HG02642 (cell line): ENCODE measurements at regions not wholly inside any gene's neighbourhood (a gene's known extent, or its start where the extent isn't known, plus 50 kb on each side); places are given as distances from the start of the nearest gene placed in this dataset.

Experiments used
- ATAC-seq: cut with Tn5 transposase; IDR thresholded peaks from one replicate; pipeline ENCODE4 v1.9.1; 2021; ENCODE audit warnings: mild to moderate bottlenecking; ENCODE audit not compliant: unreplicated experiment, poor library complexity

DNA sequence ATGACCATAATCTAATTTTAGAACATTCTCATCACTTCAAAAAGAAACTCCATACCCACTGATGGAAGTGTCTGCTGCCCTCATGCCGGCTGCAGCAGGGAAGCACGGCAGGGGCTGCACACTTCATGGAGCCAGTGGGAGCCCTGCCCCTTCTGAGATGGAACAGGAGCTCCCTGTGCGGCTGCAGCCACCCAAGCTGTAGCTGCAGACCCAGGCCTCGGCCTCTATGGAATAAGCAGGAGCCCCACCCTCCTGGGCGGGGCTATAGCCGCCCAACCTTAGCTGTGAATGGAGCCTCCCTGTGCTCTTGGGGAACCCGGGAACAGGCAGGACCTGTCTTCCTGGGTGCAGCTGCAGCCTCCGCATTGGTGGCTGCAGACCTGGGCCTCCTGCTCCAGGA, 128.5 kb downstream of the NUDT12 start:
- ATAC-seq: no peak

GRCh38 chr5:103433211-103433610, 129.4 kb downstream of the NUDT12 start:
- no peak for ATAC-seq

- ATAC-seq: no peak
Observed at GRCh38 chr5:103428923-103429322, 133.7 kb downstream of the NUDT12 start.

DNA sequence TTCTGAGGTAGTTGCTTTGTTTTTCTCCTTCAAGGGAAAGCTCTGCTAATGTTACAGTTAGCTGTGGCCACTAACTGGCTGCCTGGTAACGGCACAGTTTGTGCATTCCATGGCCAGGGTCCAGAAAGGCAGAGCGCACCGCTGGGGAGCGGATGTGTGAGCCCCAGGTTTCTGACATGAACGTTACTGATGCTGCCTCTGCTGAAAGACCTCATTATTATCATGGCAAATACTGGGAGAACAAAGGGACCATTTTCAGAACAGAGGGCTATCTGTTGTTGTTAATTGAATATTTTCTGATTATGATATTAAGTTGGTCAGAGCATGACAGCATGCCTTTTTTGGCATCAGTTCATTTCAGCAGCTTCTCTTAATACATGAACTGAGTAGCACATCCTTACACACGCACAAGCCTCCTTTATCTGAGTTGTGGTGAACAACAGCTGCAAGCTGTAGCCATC, 134.1 kb downstream of the NUDT12 start:
- ATAC-seq: no peak

DNA sequence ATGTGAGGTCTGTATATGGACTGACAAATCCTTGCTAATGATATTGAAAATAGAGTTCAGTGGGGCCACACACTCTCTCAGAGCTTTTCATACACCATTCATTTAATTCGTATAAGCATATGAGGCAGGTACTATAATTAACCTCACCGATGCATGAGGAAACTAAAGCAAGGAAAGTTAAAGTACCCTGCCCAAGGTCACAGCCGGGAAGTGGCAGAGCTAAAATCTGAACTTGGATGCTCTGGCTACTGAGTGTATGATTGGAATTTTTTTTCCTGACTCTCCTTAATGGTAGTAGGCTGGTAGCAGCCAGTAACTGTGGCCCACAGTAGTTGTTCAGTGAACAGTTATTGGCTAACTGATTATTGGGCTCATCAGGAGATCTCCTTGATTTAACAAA, 135.3 kb downstream of the NUDT12 start:
- ATAC-seq: no peak

DNA sequence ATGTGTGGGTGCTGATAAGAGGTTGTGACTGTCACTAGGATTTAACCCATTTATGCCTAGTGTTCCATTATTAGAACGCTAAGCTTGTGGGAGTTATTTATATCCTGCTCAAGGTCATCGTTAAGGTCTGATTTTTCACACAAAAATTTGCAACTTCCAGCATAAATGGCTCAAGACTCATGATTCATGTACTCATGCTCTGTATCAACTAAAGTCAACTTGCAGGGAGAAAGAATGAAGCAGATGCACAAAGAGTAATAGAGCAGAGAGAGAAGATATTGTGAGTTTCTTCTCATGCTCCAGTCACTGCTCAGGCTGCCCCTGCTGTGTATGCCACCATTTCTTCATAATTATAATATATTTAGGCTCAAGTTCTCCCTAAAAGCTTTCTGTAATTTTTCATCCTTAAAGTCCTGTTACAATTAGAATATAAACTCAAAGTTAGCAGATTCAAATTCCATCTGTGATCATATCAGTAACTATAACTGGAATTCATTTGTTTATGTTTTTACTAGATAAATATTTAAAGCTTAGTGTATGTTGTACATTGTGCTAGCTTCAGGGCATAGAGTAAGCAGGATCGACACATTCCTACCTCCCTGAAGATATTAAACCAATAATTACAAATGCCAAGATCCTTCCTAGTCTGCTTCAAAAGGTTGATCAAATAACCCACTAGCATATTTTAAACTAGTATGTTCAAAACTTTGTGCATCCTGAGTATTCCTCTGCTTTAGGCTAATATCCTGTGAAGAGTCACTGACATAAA, 136.7 kb downstream of the NUDT12 start:
- no peak for ATAC-seq

DNA sequence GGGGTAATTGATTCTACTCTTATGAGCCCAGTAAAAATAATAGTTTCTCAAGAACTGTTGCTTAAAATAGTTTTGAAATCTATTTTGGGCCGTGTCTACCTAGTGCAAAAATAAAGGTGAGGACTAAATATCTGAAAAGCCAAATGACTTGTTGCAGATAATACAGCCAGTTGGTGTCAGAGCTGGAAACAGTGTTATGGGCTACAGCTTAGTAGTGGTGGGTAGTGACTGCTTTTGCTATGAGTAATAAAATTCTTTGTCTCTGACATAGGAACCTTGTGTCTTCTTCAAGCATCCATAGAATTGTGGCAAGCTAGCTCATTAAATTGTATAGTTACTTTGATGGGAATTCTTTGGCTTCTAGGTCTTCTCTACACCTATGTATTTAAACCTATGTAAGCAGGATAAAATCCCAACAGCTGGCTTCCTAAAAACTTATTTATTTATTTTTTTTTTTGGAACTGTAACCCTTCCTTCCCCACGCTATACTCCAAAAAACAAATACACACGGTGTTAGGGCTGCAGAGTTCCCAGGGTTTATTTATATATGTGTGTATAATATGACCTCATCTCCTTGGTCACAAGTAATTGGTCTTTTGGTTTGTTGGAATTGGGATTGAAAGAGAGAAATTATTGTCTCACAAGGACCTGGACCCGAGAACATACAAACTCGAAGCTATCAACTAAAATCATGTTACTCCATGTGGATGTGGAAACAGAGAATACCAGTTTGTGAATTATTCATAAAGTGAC, 138.0 kb downstream of the NUDT12 start:
- peak; percentile 60 for ATAC-seq

DNA sequence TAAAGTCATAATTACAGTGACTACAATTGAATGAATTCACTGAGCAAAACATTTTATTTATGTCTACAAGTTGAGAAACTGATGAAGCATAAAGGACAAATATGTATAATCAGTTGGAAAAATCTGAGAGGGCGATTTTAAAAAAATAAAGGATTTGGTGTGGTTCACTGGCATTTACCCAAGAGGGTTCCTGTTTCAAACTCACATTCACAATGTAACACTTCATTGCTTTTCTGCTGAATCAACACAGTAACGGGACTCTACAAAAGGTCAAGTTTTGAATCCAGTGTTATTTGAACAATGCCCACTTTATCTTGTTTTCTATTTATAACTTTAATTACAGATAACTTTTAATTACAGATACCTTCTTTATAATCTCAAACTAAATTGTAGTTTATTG, 138.6 kb downstream of the NUDT12 start:
- no peak for ATAC-seq

GRCh38 chr5:103422756-103423155, 139.8 kb downstream of the NUDT12 start:
- ATAC-seq: no peak

DNA sequence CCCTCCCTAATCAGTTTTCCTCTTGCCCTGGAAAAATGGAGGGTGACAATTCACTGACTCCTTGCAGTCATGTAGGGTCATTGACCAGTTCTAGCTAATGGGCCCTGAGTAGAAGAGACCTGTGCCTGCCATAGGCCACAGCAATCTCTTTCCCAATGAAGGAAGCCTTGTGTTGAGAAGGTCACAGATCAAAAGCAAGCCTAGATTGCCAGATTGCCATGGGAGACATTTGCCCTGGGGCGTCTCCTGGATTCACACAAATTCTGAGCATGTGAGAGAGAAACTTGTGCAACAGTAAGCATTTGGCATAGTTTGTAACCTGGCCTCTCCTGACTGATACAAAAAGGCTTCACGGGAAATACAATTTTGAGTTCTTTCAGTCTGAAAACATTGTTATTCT, 148.0 kb downstream of the NUDT12 start:
- no peak for ATAC-seq

DNA sequence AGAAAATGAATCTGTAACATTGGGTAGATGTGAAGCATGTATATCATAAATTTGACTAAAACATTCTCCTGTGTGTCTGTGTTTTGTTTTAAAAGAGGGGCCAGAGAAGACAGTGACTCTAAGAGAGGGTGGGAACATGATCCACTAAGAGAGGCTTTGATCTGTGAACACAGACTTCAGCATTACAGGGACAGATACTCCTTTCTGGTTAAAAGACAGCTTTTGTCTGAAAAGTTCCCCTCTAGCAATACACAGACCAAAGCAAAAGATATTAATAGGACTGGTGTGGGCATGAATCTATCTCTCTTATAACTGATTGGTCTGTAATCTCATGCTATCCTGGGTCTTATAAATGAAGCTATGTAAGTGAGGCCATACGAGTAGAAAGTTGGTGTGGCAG, 150.9 kb downstream of the NUDT12 start:
- ATAC-seq: no peak

DNA sequence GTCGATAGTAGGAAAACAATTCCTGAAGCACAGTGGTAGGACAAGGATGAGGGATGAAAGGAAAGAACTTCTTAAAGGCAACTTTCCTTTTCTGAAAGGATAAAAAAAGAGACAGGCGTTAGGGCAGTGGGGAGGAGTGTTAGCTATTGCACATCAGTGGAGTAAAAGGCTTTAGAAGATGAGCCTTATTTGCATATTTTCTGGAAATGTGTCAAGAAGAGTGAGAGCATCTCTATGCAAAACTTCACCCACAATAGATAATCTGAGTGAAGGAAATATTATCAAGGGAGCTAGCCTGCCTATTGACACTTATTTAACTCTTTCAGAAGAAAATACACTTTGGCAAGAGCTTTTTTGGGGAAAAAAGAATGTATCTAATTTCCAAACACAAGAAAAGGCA, 151.6 kb downstream of the MACIR start:
- peak; percentile 95 for ATAC-seq

- ATAC-seq: no peak
Observed at GRCh38 chr5:103409013-103409670, 150.6 kb downstream of the MACIR start.

- no peak for ATAC-seq
Observed at GRCh38 chr5:103408408-103408807, 149.8 kb downstream of the MACIR start.

GRCh38 chr5:103407402-103407801, 148.8 kb downstream of the MACIR start:
- no peak for ATAC-seq

GRCh38 chr5:103404483-103404882, 145.9 kb downstream of the MACIR start:
- no peak for ATAC-seq

GRCh38 chr5:103402851-103403250, 144.3 kb downstream of the MACIR start:
- no peak for ATAC-seq

- no peak for ATAC-seq
Observed at GRCh38 chr5:103397739-103398581, 139.4 kb downstream of the MACIR start.

- ATAC-seq: no peak
Observed at GRCh38 chr5:103394676-103395075, 136.1 kb downstream of the MACIR start.

DNA sequence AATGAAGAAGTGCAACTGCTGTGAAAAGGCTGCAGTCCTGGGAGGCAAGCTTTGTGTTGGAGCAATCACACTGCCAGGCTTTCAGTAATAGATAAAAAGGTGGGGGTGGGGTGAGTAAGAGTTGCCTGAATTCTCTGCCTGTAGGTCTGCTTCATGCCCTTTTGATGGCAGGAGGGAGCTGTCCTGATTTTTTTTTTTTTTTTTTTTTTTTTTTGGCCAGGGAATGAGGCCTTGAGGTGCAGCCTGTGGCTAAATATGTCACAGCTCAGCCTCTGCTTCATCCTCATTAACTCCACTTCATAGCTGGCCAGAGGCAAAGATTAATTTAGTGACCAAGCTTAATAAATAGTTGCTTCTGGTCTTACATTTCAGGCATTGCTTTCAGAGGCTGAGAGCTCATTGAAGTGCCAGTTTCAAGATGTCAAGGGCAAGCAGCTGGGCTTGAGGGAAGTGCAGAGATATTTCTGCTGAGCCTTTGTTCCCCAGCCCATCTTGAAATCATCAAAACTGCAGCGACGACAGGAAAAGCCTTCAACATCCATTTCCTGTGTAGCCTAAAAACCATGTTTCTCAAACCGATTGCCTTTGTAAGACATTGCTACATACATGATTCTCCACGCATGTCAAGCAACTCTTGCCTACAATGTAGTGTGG, 134.7 kb downstream of the MACIR start:
- no peak for ATAC-seq
